ENCODE measurements at regions not wholly inside any gene's neighbourhood (a gene's known extent, or its start where the extent isn't known, plus 50 kb on each side); places are given as distances from the start of the nearest gene placed in this dataset.

GRCh38 chr16:85550953-85551924, 61.9 kb upstream of the GSE1 start:
- no peak for DNase-seq

- no peak for DNase-seq
Measured at GRCh38 chr16:85552980-85553435, 60.1 kb upstream of the GSE1 start.

- DNase-seq: peak; percentile 28
Measured at GRCh38 chr16:85553436-85554113, 59.5 kb upstream of the GSE1 start.

- DNase-seq: peak; percentile 81
Measured at GRCh38 chr16:85554114-85554888, 58.8 kb upstream of the GSE1 start.

- peak; percentile 65 for DNase-seq
Measured at GRCh38 chr16:85554889-85555718, 58.0 kb upstream of the GSE1 start.

- peak; percentile 13 for DNase-seq
Measured at GRCh38 chr16:85555719-85556455, 57.2 kb upstream of the GSE1 start.

- peak; percentile 59 for DNase-seq
Measured at GRCh38 chr16:85556456-85557082, 56.6 kb upstream of the GSE1 start.

GRCh38 chr16:85557083-85557970, 55.8 kb upstream of the GSE1 start:
- DNase-seq: peak; percentile 35

GRCh38 chr16:85557971-85558657, 55.0 kb upstream of the GSE1 start:
- no peak for DNase-seq

- DNase-seq: no peak
Measured at GRCh38 chr16:85560932-85561247, 52.2 kb upstream of the GSE1 start.

- DNase-seq: no peak
Measured at GRCh38 chr16:85561248-85562092, 51.7 kb upstream of the GSE1 start.

- no peak for DNase-seq
Measured at GRCh38 chr16:85562093-85562786, 50.9 kb upstream of the GSE1 start.

GRCh38 chr16:85563034-85563433, 50.1 kb upstream of the GSE1 start:
- DNase-seq: no peak

All from stimulated activated CD4-positive, alpha-beta T cell treated with anti-CD3 and anti-CD28 coated beads, Interleukin-1b, Interleukin-23, amount 100 ng/mL, for 48 hours (primary cell).